ENCODE measurements at regions not wholly inside any gene's neighbourhood (a gene's known extent, or its start where the extent isn't known, plus 50 kb on each side); places are given as distances from the start of the nearest gene placed in this dataset.
"Not testable (repeated sequence)": the region's sequence is repeated elsewhere in the genome, so short reads cannot be mapped to it uniquely, and the experiment has no call there.

- DNase-seq (ENCODE audit: low spot score), result no peak
These were observed 793.1 kb upstream of the CRIM1 start for GRCh38 chr2:35562488-35562887.

GRCh38 chr2:35548171-35548570, 807.4 kb upstream of the CRIM1 start:
- DNase-seq (ENCODE audit: low spot score), result no peak

- DNase-seq (ENCODE audit: low spot score), result no peak
These were observed 810.3 kb upstream of the CRIM1 start for GRCh38 chr2:35545301-35545700.

GRCh38 chr2:35538796-35539195, 816.8 kb upstream of the CRIM1 start:
- no peak for DNase-seq (ENCODE audit: low spot score)

- DNase-seq (ENCODE audit: low spot score), result no peak
These were observed 824.9 kb upstream of the CRIM1 start for GRCh38 chr2:35530615-35531135.

- no peak for DNase-seq (ENCODE audit: low spot score)
These were observed 828.8 kb upstream of the CRIM1 start for GRCh38 chr2:35526741-35527140.

- DNase-seq (ENCODE audit: low spot score), result no peak
These were observed 833.1 kb upstream of the CRIM1 start for GRCh38 chr2:35522450-35522849.

- DNase-seq (ENCODE audit: low spot score), result no peak
These were observed 844.9 kb upstream of the CRIM1 start for GRCh38 chr2:35510636-35511035.

GRCh38 chr2:35508601-35509000, 847.0 kb upstream of the CRIM1 start:
- DNase-seq (ENCODE audit: low spot score), result no peak

GRCh38 chr2:35504419-35504818, 851.2 kb upstream of the CRIM1 start:
- DNase-seq (ENCODE audit: low spot score), result no peak

GRCh38 chr2:35503738-35504199, 851.8 kb upstream of the CRIM1 start:
- no peak for DNase-seq (ENCODE audit: low spot score)

GRCh38 chr2:35503311-35503710, 852.3 kb upstream of the CRIM1 start:
- DNase-seq (ENCODE audit: low spot score), result no peak

- DNase-seq (ENCODE audit: low spot score), result no peak
These were observed 854.5 kb upstream of the CRIM1 start for GRCh38 chr2:35501076-35501475.

GRCh38 chr2:35496022-35496421, 859.6 kb upstream of the CRIM1 start:
- DNase-seq (ENCODE audit: low spot score), result no peak

GRCh38 chr2:35495182-35495581, 860.4 kb upstream of the CRIM1 start:
- DNase-seq (ENCODE audit: low spot score), result no peak

- not testable (repeated sequence) for DNase-seq (ENCODE audit: low spot score)
These were observed 877.5 kb upstream of the CRIM1 start for GRCh38 chr2:35478121-35478520.

- no peak for DNase-seq (ENCODE audit: low spot score)
These were observed 887.3 kb upstream of the CRIM1 start for GRCh38 chr2:35468245-35468644.

- DNase-seq (ENCODE audit: low spot score), result no peak
These were observed 891.6 kb upstream of the CRIM1 start for GRCh38 chr2:35463805-35464596.

GRCh38 chr2:35462226-35462998, 893.2 kb upstream of the CRIM1 start:
- DNase-seq (ENCODE audit: low spot score), result no peak

- no peak for DNase-seq (ENCODE audit: low spot score)
These were observed 894.2 kb upstream of the CRIM1 start for GRCh38 chr2:35461406-35461805.

GRCh38 chr2:35454966-35455638, 900.5 kb upstream of the CRIM1 start:
- no peak for DNase-seq (ENCODE audit: low spot score)

- no peak for DNase-seq (ENCODE audit: low spot score)
These were observed 907.8 kb upstream of the CRIM1 start for GRCh38 chr2:35447821-35448220.

Measured in ureter (tissue), 1 donor.